Smooth muscle cell (in vitro differentiated cells): ENCODE measurements at regions not wholly inside any gene's neighbourhood (a gene's known extent, or its start where the extent isn't known, plus 50 kb on each side); places are given as distances from the start of the nearest gene placed in this dataset.

Experiments used
- DNase-seq: peaks from one replicate; lab custom pipeline; 2025; ENCODE audit not compliant: unreplicated experiment; lab: John Stamatoyannopoulos, UW
- H2AFZ ChIP-seq: fragments of 200-600 bp; sonication (generic); 2 replicates; pipeline ENCODE4 v1.6.0; 2016; ENCODE audit warnings: antibody characterized with exemption, low read depth, mild to moderate bottlenecking
- H3F3A ChIP-seq: fragments of 200-600 bp; sonication (generic); 2 replicates; pipeline ENCODE4 v1.6.0; 2017; ENCODE audit warnings: antibody characterized with exemption, low read depth
- H3K27ac ChIP-seq: fragments of 200-600 bp; sonication (generic); 2 replicates; pipeline ENCODE4 v1.5.1; 2016; ENCODE audit warnings: low read depth, mild to moderate bottlenecking
- H3K27me3 ChIP-seq: fragments of 200-600 bp; sonication (generic); 2 replicates; pipeline ENCODE4 v1.6.1; 2016; ENCODE audit warnings: low read depth, mild to moderate bottlenecking
- H3K36me3 ChIP-seq: fragments of 200-600 bp; sonication (generic); 2 replicates; pipeline ENCODE4 v1.5.1; 2016; ENCODE audit warnings: low read depth
- H3K4me1 ChIP-seq: fragments of 200-600 bp; sonication (generic); 2 replicates; pipeline ENCODE4 v1.5.1; 2016; ENCODE audit warnings: low read depth
- H3K4me2 ChIP-seq: fragments of 200-600 bp; sonication (generic); 2 replicates; pipeline ENCODE4 v1.6.0; 2016; ENCODE audit warnings: mild to moderate bottlenecking
- H3K4me3 ChIP-seq: fragments of 200-600 bp; sonication (generic); 2 replicates; pipeline ENCODE4 v1.5.1; 2016; ENCODE audit warnings: mild to moderate bottlenecking
- H3K79me2 ChIP-seq: fragments of 200-600 bp; sonication (generic); 2 replicates; pipeline ENCODE4 v1.6.0; 2016; ENCODE audit warnings: low read depth, mild to moderate bottlenecking
- H3K9ac ChIP-seq: fragments of 200-600 bp; sonication (generic); 2 replicates; pipeline ENCODE4 v1.6.0; 2016; ENCODE audit warnings: low read depth
- H3K9me3 ChIP-seq: fragments of 200-600 bp; sonication (generic); replicated peaks from 2 replicates; pipeline ENCODE4 v1.5.1; 2016; ENCODE audit warnings: low read depth
- H4K20me1 ChIP-seq: fragments of 200-600 bp; sonication (generic); 2 replicates; pipeline ENCODE4 v1.6.0; 2016; ENCODE audit warnings: low read depth
- WGBS: methylation state at CpG from one replicate; pipeline ENCODE4 v1.1.7; 2016; ENCODE audit warnings: low lambda C conversion rate; 5-methylcytosine and 5-hydroxymethylcytosine counted together
- TF ChIP-seq, protein P1 (sequence below): fragments of 200-600 bp; sonication (generic); IDR thresholded peaks from 2 replicates; pipeline ENCODE4 v1.5.1; 2017; ENCODE audit warnings: borderline replicate concordance, mild to moderate bottlenecking, antibody characterized with exemption; ENCODE audit not compliant: insufficient read depth, poor library complexity, severe bottlenecking

DNA sequence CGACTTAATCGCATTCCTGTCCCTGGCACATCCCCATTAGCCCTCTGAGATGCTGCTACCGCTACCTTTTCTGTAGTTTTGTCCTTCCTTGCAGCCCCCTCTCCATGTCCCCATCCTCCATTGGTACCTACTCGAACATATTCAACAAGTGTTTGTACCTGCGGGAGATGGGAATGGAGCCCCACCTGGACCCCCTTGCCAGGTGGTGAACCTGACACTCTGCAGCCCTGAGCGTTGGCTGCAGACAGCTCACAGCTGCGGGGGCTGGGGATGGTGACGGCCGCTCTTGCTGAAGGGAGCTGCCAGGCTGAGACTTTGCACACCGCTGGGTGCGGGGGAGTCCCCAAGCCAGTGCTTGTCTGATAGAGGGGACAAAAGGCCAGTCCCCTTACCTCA, 96.3 kb upstream of the DAP start:
- WGBS: 47% methylated on average over 11 of the region's 11 CpGs
- peak overlapping the region; percentile 18 for H3K4me3 ChIP-seq
- no peaks in the 10 kb centered on the region for H3F3A ChIP-seq
- TF ChIP-seq, protein P1, sequence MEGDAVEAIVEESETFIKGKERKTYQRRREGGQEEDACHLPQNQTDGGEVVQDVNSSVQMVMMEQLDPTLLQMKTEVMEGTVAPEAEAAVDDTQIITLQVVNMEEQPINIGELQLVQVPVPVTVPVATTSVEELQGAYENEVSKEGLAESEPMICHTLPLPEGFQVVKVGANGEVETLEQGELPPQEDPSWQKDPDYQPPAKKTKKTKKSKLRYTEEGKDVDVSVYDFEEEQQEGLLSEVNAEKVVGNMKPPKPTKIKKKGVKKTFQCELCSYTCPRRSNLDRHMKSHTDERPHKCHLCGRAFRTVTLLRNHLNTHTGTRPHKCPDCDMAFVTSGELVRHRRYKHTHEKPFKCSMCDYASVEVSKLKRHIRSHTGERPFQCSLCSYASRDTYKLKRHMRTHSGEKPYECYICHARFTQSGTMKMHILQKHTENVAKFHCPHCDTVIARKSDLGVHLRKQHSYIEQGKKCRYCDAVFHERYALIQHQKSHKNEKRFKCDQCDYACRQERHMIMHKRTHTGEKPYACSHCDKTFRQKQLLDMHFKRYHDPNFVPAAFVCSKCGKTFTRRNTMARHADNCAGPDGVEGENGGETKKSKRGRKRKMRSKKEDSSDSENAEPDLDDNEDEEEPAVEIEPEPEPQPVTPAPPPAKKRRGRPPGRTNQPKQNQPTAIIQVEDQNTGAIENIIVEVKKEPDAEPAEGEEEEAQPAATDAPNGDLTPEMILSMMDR: no peak
- H3K4me2 ChIP-seq: peak overlapping the region; percentile 65
- no peak overlapping the region for H3K9ac ChIP-seq
- no peaks in the 10 kb centered on the region for H4K20me1 ChIP-seq
- no peaks in the 10 kb centered on the region for H3K36me3 ChIP-seq
- H2AFZ ChIP-seq: no peak overlapping the region
- H3K79me2 ChIP-seq: no peaks in the 10 kb centered on the region
- no peak overlapping the region for H3K27ac ChIP-seq
- H3K4me1 ChIP-seq: peaks cover 19% of the 10 kb centered on the region
- no peaks in the 10 kb centered on the region for H3K9me3 ChIP-seq
- DNase-seq: no peak
- H3K27me3 ChIP-seq: no peaks in the 10 kb centered on the region

DNA sequence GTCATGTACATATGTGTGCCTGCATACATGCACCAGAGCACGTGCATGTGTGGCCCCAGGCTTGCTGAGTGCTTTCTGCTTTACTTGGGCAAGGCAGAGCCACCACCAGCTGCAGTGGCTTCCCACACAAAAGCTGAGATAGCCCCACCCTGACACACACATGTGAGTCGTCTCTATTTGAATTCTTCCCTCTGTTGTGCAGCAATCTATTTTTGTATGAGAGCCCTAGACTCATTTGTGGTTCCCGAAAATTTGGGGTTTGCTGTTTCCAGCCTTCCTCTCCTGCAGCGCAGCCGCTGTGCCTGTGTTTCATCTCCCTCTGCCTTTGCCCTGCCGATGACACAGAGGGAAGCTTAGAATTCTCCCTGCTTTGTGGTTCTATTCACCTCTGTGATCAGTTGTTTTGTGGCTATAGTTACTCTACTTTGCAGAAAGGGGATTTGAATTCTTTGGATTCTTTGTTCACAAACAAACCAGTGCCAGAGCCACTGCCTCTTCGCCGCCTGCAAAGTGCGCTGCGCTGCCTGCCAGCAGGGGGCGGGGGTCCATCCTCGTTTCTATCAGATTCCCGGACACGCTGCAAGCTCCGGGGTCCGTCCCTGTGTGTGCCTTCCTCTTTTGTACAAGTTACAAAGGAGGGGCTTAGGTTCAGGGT, 95.8 kb upstream of the DAP start:
- peak overlapping the region; percentile 65 for H3K4me2 ChIP-seq
- no peaks in the 10 kb centered on the region for H3K36me3 ChIP-seq

DNA sequence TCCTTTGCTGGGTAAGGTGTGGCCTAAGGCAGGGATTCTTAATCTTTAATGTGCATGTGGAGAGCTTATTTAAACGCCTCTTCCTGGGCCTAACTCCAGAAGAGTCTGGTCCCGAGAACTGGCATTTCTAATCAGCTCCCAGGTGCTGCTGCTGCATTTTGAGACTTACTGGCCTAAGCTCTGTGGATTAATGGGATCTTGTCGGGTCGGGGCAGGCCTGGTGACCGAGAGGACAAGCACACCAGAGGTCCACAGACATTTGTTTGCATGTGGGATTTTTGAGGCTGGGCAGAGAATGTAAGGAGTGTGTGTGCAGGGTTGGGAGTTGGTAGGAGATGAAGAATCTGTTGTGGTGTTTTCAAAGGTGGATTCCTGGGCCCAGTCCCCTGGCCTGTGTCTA, 95.0 kb upstream of the DAP start:
- 53% methylated on average over 5 of the region's 5 CpGs for WGBS
- H4K20me1 ChIP-seq: no peaks in the 10 kb centered on the region
- peak overlapping the region; percentile 65 for H3K4me2 ChIP-seq
- no peaks in the 10 kb centered on the region for H3K27me3 ChIP-seq
- H3K9ac ChIP-seq: no peak overlapping the region
- H3K4me3 ChIP-seq: no peak overlapping the region
- no peaks in the 10 kb centered on the region for H3K9me3 ChIP-seq
- H3K4me1 ChIP-seq: peaks cover 19% of the 10 kb centered on the region
- TF ChIP-seq, protein P1: no peak
- H3K79me2 ChIP-seq: no peaks in the 10 kb centered on the region
- no peaks in the 10 kb centered on the region for H3K36me3 ChIP-seq
- H3F3A ChIP-seq: no peaks in the 10 kb centered on the region
- no peak overlapping the region for H3K27ac ChIP-seq
- H2AFZ ChIP-seq: no peak overlapping the region
- DNase-seq: no peak

More for the DNA sequence above, 95.8 kb upstream of the DAP start:
- Histone ChIP-seq H3K27ac (no peak overlapping the region), H3K79me2 (no peaks in the 10 kb centered on the region), H3K4me3 (peak overlapping the region; percentile 18), H3K9ac (no peak overlapping the region), H3F3A (no peaks in the 10 kb centered on the region), H3K9me3 (no peaks in the 10 kb centered on the region), H3K4me1 (peaks cover 19% of the 10 kb centered on the region), H3K27me3 (no peaks in the 10 kb centered on the region), H2AFZ (no peak overlapping the region), H4K20me1 (no peaks in the 10 kb centered on the region)
- 13% methylated on average over 16 of the region's 16 CpGs for WGBS
- TF ChIP-seq, protein P1: peak; percentile 95
- DNase-seq: peak; percentile 16
